GM12891 (cell line): ENCODE measurements at regions not wholly inside any gene's neighbourhood (a gene's known extent, or its start where the extent isn't known, plus 50 kb on each side); places are given as distances from the start of the nearest gene placed in this dataset.

ENCODE experiments used
- POLR2AphosphoS5 ChIP-seq: IDR thresholded peaks from 2 replicates; pipeline ENCODE4 v1.6.1; 2011; ENCODE audit warnings: low read depth, low read length, control low read depth
- TAF1 ChIP-seq: IDR thresholded peaks from 2 replicates; pipeline ENCODE4 v1.6.1; 2011; ENCODE audit warnings: low read depth, low read length, control low read depth

DNA sequence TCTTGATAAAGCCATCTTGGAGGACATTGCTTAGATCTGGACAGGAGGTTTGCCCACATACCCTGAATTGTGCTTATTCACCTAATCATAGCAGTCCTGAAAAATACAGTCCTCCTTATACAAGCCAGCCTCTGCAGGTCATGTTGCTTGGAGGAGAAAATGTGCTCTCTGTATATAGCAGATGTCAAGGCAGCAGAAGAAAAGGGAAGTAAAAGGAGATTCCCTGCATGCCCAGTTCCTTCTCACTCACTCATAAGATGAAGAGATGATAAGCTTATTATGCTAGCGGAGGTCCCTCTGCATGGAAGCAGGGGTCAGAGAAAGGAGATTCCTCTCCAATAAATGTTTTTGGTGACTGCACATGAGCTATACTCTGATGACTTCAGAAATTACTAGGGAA lies 458.8 kb upstream of the ZMIZ1 start:
- TF ChIP-seq TAF1 (no peak), POLR2AphosphoS5 (no peak)
